CD4-positive, alpha-beta memory T cell (primary cell): ENCODE measurements at regions not wholly inside any gene's neighbourhood (a gene's known extent, or its start where the extent isn't known, plus 50 kb on each side); places are given as distances from the start of the nearest gene placed in this dataset.

ENCODE experiments used
- CTCF ChIA-PET: fragments of 350-600 bp; sonication (Branson Sonifier 250); formaldehyde crosslinking; loops from one replicate; lab custom pipeline; 2021; ENCODE audit warnings: inconsistent platforms; ENCODE audit not compliant: partially characterized antibody; lab: Charles Lee
- POLR2A ChIA-PET: fragments of 350-600 bp; sonication (Branson Sonifier 250); formaldehyde crosslinking; loops from one replicate; lab custom pipeline; 2021; ENCODE audit not compliant: partially characterized antibody; lab: Charles Lee
- DNase-seq, 5 donors: peaks; one replicate each; pipeline versions ENCODE4 v3.0.0 to v3.0.0-alpha.2; 2020 to 2022; ENCODE audit warnings: mixed read lengths in 1 of 5
- H3K27ac ChIP-seq: one replicate; pipeline ENCODE4 v1.7.0; 2013; ENCODE audit warnings: low read depth, low read length
- H3K27me3 ChIP-seq: 2 replicates; pipeline ENCODE4 v1.7.0; 2013; ENCODE audit warnings: mild to moderate bottlenecking, low read length, moderate library complexity; ENCODE audit not compliant: insufficient read depth
- H3K36me3 ChIP-seq: 2 replicates; pipeline ENCODE4 v1.7.0; 2013; ENCODE audit warnings: mild to moderate bottlenecking, low read length, moderate library complexity; ENCODE audit not compliant: insufficient read depth
- H3K4me1 ChIP-seq: 2 replicates; pipeline ENCODE4 v1.7.0; 2013; ENCODE audit warnings: mild to moderate bottlenecking, low read length, moderate library complexity; ENCODE audit not compliant: insufficient read depth
- H3K4me3 ChIP-seq, 2 donors: one replicate each; pipeline ENCODE4 v1.7.0; 2013; ENCODE audit warnings: low read length in 2 of 2, mild to moderate bottlenecking in 1 of 2
- H3K9me3 ChIP-seq, 2 donors: one replicate each; pipeline ENCODE4 v1.7.0; 2013; ENCODE audit warnings: low read length in 2 of 2, control low read depth in 1 of 2; ENCODE audit not compliant: control insufficient read depth in 1 of 2
- H3K27ac Mint-ChIP-seq, 7 donors: one replicate each; pipeline ENCODE4 v1.8.0; 2020 to 2021; ENCODE audit warnings: mixed read lengths in 7 of 7, mild to moderate bottlenecking in 6 of 7, inconsistent platforms in 3 of 7, moderate library complexity in 3 of 7
- H3K27me3 Mint-ChIP-seq, 2 donors: one replicate each; pipeline ENCODE4 v1.8.0; 2020 to 2021; ENCODE audit warnings: mixed read lengths in 2 of 2
- H3K36me3 Mint-ChIP-seq, 2 donors: one replicate each; pipeline ENCODE4 v1.8.0; 2020 to 2021; ENCODE audit warnings: mixed read lengths in 2 of 2, inconsistent platforms in 1 of 2, mild to moderate bottlenecking in 1 of 2
- H3K4me1 Mint-ChIP-seq, 4 donors: one replicate each; pipeline ENCODE4 v1.8.0; 2020 to 2021; ENCODE audit warnings: mixed read lengths in 4 of 4, mild to moderate bottlenecking in 1 of 4
- H3K4me3 Mint-ChIP-seq, 8 donors: one replicate each; pipeline ENCODE4 v1.8.0; 2020 to 2021; ENCODE audit warnings: mixed read lengths in 8 of 8, mild to moderate bottlenecking in 7 of 8, moderate library complexity in 6 of 8, inconsistent platforms in 3 of 8
- H3K9me3 Mint-ChIP-seq, 8 donors: one replicate each; pipeline ENCODE4 v1.8.0; 2020 to 2021; ENCODE audit warnings: mixed read lengths in 8 of 8, mild to moderate bottlenecking in 5 of 8, inconsistent platforms in 3 of 8, moderate library complexity in 1 of 8
- intact Hi-C: fragments of 100-400 bp; cut with micrococcal nuclease; formaldehyde crosslinking; loops from one replicate; pipeline ENCODE4 v1.15.1; 2023

DNA sequence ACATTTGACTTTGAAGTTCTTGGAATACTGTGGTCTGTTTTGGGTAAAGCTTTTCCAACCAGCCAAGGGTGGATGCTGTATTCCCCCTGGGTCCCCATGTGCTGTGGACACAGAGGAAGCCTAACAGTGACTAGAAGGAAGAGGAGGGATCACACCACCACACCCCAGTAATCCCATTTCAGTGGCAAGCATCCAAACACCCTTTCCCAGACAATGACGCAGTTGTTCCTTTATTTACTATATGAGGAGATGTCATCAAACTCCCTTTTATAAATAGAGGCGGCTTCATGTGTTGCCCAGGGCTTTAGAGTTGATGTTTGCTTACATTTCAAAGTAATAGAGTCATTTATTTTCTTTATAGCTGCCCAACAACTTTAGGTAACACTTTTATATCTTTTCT lies 959.4 kb upstream of the GYPC start:
- Mint-ChIP-seq H3K36me3 (no peaks in the 10 kb centered on the region), H3K4me3 (no peak overlapping the region)

DNA sequence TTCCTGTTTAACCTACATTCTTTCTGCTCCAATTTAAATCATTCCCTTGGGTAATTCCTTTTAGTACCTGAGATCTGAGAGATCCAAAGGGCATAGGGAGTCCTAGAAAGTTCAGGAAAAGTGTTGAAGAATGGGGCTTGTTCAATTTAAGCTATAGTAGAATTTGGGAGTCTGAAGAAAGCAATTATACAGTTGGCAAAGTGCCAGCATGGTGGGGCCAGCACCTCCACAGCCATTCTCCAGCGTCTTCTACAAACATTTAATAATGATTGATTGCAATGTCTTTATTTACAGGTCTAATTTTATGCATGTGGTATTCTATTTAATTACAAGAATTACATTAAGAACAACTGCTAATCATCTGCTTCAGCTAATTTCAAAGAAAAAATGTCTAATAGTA lies 957.7 kb upstream of the GYPC start:
- no peaks in the 10 kb centered on the region for H3K36me3 ChIP-seq
- H3K36me3 Mint-ChIP-seq = no peaks in the 10 kb centered on the region
- no peak overlapping the region for H3K27ac ChIP-seq
- H3K9me3 Mint-ChIP-seq = peaks cover 0 to 4% (median 0%) of the 10 kb centered on the region in 8 donors
- no peak overlapping the region for H3K4me3 ChIP-seq
- no peaks in the 10 kb centered on the region for H3K27me3 ChIP-seq
- DNase-seq = no peak
- no peaks in the 10 kb centered on the region for H3K27me3 Mint-ChIP-seq
- no peaks in the 10 kb centered on the region for H3K4me1 Mint-ChIP-seq
- ChIA-PET CTCF (no interaction called here), POLR2A (no interaction called here)
- no peak overlapping the region for H3K4me3 Mint-ChIP-seq
- H3K9me3 ChIP-seq = no peaks in the 10 kb centered on the region
- no peaks in the 10 kb centered on the region for H3K4me1 ChIP-seq
- intact Hi-C loops = no loop called here
- H3K27ac Mint-ChIP-seq = no peak overlapping the region

More for the DNA sequence above, 959.4 kb upstream of the GYPC start:
- H3K27me3 ChIP-seq = no peaks in the 10 kb centered on the region
- Mint-ChIP-seq H3K27ac (no peak overlapping the region), H3K27me3 (no peaks in the 10 kb centered on the region), H3K4me1 (no peaks in the 10 kb centered on the region), H3K9me3 (peaks cover 0 to 3% (median 0%) of the 10 kb centered on the region in 8 donors)
- H3K9me3 ChIP-seq = no peaks in the 10 kb centered on the region
- intact Hi-C loops = no loop called here
- H3K27ac ChIP-seq = no peak overlapping the region
- no peaks in the 10 kb centered on the region for H3K36me3 ChIP-seq
- CTCF ChIA-PET = no interaction called here
- H3K4me3 ChIP-seq = no peak overlapping the region
- no peaks in the 10 kb centered on the region for H3K4me1 ChIP-seq
- POLR2A ChIA-PET = no interaction called here
- no peak for DNase-seq

DNA sequence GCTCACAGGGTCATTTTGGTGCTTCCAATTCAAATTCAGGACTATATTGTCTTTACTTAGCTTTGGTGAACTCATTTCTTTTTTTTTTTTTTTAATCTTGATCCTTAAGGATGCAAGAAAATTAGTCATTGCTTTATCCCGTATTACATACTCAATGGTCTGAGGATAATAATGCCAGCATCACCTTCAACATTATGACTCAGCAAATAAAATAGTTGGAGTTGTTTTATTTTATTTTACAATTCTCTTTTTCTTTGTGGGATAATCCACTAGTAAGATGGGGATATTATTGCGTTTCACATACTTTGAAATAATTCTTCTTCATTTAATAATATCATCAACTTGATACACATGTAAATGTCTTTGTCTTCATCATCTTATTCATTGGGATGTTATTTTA lies 954.9 kb upstream of the GYPC start:
- Mint-ChIP-seq H3K4me3 (no peak overlapping the region), H3K4me1 (no peaks in the 10 kb centered on the region), H3K9me3 (peaks cover 0 to 4% (median 2%) of the 10 kb centered on the region in 8 donors), H3K36me3 (no peaks in the 10 kb centered on the region), H3K27me3 (no peaks in the 10 kb centered on the region), H3K27ac (no peak overlapping the region)
- Histone ChIP-seq H3K27me3 (no peaks in the 10 kb centered on the region), H3K27ac (no peak overlapping the region), H3K4me1 (no peaks in the 10 kb centered on the region), H3K9me3 (no peaks in the 10 kb centered on the region), H3K4me3 (no peak overlapping the region), H3K36me3 (no peaks in the 10 kb centered on the region)
- ChIA-PET POLR2A (no interaction called here), CTCF (interaction anchor here (1.4 kb wide), 1 partner anchor 17 kb away, joined by 6 read pairs; no protein-coding TSS in a partner anchor)
- intact Hi-C loops = no loop called here
- DNase-seq = no peak

DNA sequence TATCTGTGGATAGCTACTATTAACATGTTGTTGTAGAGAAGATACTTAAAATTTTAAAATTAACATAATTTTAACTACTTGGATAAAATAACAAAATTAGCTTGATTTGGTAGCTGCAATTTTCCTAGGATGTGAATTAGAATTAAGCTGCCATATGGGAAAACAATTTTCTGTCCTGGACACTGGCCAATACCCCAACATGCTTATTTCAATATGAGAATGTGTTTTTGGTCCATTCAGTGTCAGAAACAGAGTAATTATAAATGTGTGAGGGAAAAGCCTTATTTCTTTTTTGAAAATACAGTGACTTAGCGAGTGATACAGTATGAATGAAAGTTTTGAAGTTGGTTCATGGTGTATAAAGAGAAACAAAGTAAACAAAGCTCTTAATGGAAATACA lies 948.3 kb upstream of the GYPC start:
- ChIA-PET CTCF (no interaction called here), POLR2A (no interaction called here)
- H3K4me3 ChIP-seq = no peak overlapping the region
- Mint-ChIP-seq H3K9me3 (peaks cover 0 to 13% (median 4%) of the 10 kb centered on the region in 8 donors), H3K4me1 (no peaks in the 10 kb centered on the region), H3K4me3 (no peak overlapping the region), H3K36me3 (no peaks in the 10 kb centered on the region), H3K27me3 (no peaks in the 10 kb centered on the region), H3K27ac (no peak overlapping the region)
- no peaks in the 10 kb centered on the region for H3K4me1 ChIP-seq
- intact Hi-C loops = no loop called here
- H3K9me3 ChIP-seq = no peaks in the 10 kb centered on the region
- no peaks in the 10 kb centered on the region for H3K36me3 ChIP-seq
- DNase-seq = no peak
- H3K27me3 ChIP-seq = no peaks in the 10 kb centered on the region
- H3K27ac ChIP-seq = no peak overlapping the region

DNA sequence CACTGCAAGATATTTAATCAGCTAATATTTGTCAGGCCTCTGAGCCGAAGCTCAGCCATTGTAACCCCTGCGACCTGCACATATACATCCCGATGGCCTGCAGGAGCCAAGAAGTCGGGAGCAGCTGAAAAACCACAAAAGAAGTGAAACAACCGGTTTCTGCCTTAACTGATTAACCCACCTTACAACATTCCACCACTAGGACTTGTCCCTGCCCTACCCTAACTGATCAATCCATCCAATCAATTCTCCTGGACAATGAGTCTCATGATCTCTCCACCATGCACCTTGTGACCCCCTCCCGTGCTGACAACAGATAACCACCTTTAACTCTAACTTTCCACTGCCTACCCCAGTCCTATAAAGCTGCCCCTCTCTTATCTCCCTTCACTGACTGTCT lies 945.4 kb upstream of the GYPC start:
- Mint-ChIP-seq H3K36me3 (no peaks in the 10 kb centered on the region), H3K27me3 (no peaks in the 10 kb centered on the region), H3K27ac (no peak overlapping the region), H3K4me1 (no peaks in the 10 kb centered on the region), H3K9me3 (peaks cover 0 to 11% (median 4%) of the 10 kb centered on the region in 8 donors), H3K4me3 (no peak overlapping the region)
- H3K27ac ChIP-seq = no peak overlapping the region
- no peak for DNase-seq
- ChIA-PET CTCF (no interaction called here), POLR2A (no interaction called here)
- no peaks in the 10 kb centered on the region for H3K36me3 ChIP-seq
- no peak overlapping the region for H3K4me3 ChIP-seq
- no peaks in the 10 kb centered on the region for H3K9me3 ChIP-seq
- intact Hi-C loops = no loop called here
- no peaks in the 10 kb centered on the region for H3K27me3 ChIP-seq
- H3K4me1 ChIP-seq = no peaks in the 10 kb centered on the region

DNA sequence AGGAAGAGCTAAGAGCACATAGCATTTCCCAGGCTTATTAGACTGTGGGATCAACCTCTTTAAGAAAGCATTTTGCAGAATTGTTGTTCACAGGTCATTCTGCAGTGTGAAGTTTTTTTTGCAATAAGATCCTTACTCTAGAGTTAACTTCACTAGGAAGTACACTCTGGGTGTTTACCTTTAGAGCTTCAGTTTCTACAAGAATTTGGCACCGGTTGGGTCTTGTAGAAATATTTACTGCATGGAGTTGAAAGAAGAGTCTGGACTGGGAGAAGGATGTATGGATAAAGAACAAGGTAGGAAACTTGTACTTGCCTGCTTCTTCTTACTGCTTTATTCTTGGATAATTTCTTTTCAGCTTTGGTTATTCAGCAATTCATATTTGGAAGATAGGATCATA lies 944.9 kb upstream of the GYPC start:
- H3K27ac Mint-ChIP-seq = no peak overlapping the region
- intact Hi-C loops = no loop called here
- Histone ChIP-seq H3K4me3 (no peak overlapping the region), H3K36me3 (no peaks in the 10 kb centered on the region), H3K4me1 (no peaks in the 10 kb centered on the region), H3K27ac (no peak overlapping the region), H3K9me3 (no peaks in the 10 kb centered on the region), H3K27me3 (no peaks in the 10 kb centered on the region)
- H3K4me1 Mint-ChIP-seq = peaks cover 0 to 3% (median under 1%) of the 10 kb centered on the region in 4 donors
- no peaks in the 10 kb centered on the region for H3K36me3 Mint-ChIP-seq
- H3K9me3 Mint-ChIP-seq = peaks cover 0 to 11% (median 4%) of the 10 kb centered on the region in 8 donors
- ChIA-PET CTCF (no interaction called here), POLR2A (no interaction called here)
- no peak for DNase-seq
- no peaks in the 10 kb centered on the region for H3K27me3 Mint-ChIP-seq
- no peak overlapping the region for H3K4me3 Mint-ChIP-seq

DNA sequence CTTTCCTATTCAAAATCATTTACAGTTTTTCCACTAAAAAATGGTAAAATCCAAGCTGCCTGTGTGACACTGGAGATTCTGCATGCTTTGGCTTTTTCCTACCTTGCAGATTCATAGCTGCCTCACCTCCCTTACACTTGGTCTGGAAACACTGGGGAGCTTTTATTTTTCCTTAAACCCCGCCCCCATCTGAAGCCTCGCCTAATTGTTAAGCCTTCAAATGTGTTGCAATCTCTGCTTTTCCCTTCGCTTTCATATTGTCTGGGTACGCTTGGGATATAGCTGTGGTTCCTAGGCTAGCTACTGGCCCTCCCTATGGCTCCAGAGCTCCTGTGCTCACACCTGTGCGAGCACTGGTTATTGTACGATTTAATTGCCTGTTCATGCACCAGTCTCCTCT lies 942.4 kb upstream of the GYPC start:
- CTCF ChIA-PET = no interaction called here
- no peaks in the 10 kb centered on the region for H3K4me1 ChIP-seq
- no peak overlapping the region for H3K27ac Mint-ChIP-seq
- DNase-seq = no peak
- H3K4me3 ChIP-seq = no peak overlapping the region
- H3K36me3 ChIP-seq = no peaks in the 10 kb centered on the region
- no peaks in the 10 kb centered on the region for H3K27me3 ChIP-seq
- POLR2A ChIA-PET = no interaction called here
- H3K4me1 Mint-ChIP-seq = peaks cover 0 to 3% (median 1%) of the 10 kb centered on the region in 4 donors
- H3K36me3 Mint-ChIP-seq = no peaks in the 10 kb centered on the region
- no peaks in the 10 kb centered on the region for H3K9me3 ChIP-seq
- no peak overlapping the region for H3K4me3 Mint-ChIP-seq
- intact Hi-C loops = no loop called here
- H3K27me3 Mint-ChIP-seq = no peaks in the 10 kb centered on the region
- H3K27ac ChIP-seq = no peak overlapping the region
- peaks cover 0 to 8% (median 2%) of the 10 kb centered on the region in 8 donors for H3K9me3 Mint-ChIP-seq
